ENCODE measurements at regions not wholly inside any gene's neighbourhood (a gene's known extent, or its start where the extent isn't known, plus 50 kb on each side); places are given as distances from the start of the nearest gene placed in this dataset.
A peak's percentile ranks its signal among the peaks of the same experiment; 100 is the strongest.

GRCh38 chr18:8959551-8960135 lies 142.9 kb upstream of the NDUFV2 start:
- no peak for FAIRE-seq
- Histone ChIP-seq H4K20me1 (ENCODE audit: control insufficient read depth, extremely low read depth, insufficient read depth, low read length) (no peaks in the 10 kb centered on the region), H3K9ac (ENCODE audit: control insufficient read depth, extremely low read depth, insufficient read depth, low read length) (no peak overlapping the region), H3K4me1 (ENCODE audit: control insufficient read depth, extremely low read depth, insufficient read depth, low read length) (peaks cover 29% of the 10 kb centered on the region), H3K27ac (ENCODE audit: control insufficient read depth, insufficient read depth, low read length) (no peak overlapping the region), H3K4me2 (ENCODE audit: control insufficient read depth, extremely low read depth, insufficient read depth, low read depth, low read length) (no peak overlapping the region), H3K4me3 (ENCODE audit: control insufficient read depth in 2 of 3, extremely low read depth in 1 of 3, insufficient read depth in 2 of 3, low read depth in 1 of 3, low read length in 3 of 3) (no peak overlapping the region), H3K36me3 (ENCODE audit: control insufficient read depth in 2 of 2, extremely low read depth in 1 of 2, insufficient read depth in 2 of 2, low read length in 2 of 2) (no peaks in the 10 kb centered on the region), H3K27me3 (ENCODE audit: control insufficient read depth, extremely low read depth, insufficient read depth, low read length) (no peaks in the 10 kb centered on the region), H3K9me1 (ENCODE audit: control insufficient read depth, extremely low read depth, insufficient read depth, low read length) (no peaks in the 10 kb centered on the region), H3K9me3 (ENCODE audit: control insufficient read depth, low read depth, low read length) (no peaks in the 10 kb centered on the region), H2AFZ (ENCODE audit: control insufficient read depth, low read length) (no peak overlapping the region), H3K79me2 (ENCODE audit: control insufficient read depth, insufficient read depth, low read length) (no peaks in the 10 kb centered on the region)
- TF ChIP-seq EZH2 (IDR thresholded peaks at IDR 0.05; ENCODE audit: low read length), result no peak
- TF ChIP-seq CTCF (optimal IDR thresholded peaks at IDR 0.05 in 1 of 3, IDR thresholded peaks at IDR 0.05 in 1 of 3, conservative IDR thresholded peaks at IDR 0.05 in 1 of 3; ENCODE audit: extremely low read depth in 1 of 3, insufficient read depth in 2 of 3, low read length in 3 of 3), result no peak
- dilution Hi-C loops (cut with MboI; ENCODE audit: extremely low pct_ligation_motif_present, low sequenced_read_pairs), result no loop called here
- no peak for DNase-seq (ENCODE audit: low read depth, low spot score)

- Histone ChIP-seq H3K9me3 (ENCODE audit: control insufficient read depth, low read depth, low read length) (no peaks in the 10 kb centered on the region), H3K4me1 (ENCODE audit: control insufficient read depth, extremely low read depth, insufficient read depth, low read length) (peaks cover 29% of the 10 kb centered on the region), H3K79me2 (ENCODE audit: control insufficient read depth, insufficient read depth, low read length) (no peaks in the 10 kb centered on the region), H2AFZ (ENCODE audit: control insufficient read depth, low read length) (peak overlapping the region; percentile 78), H3K27ac (ENCODE audit: control insufficient read depth, insufficient read depth, low read length) (peak overlapping the region; percentile 86), H3K9me1 (ENCODE audit: control insufficient read depth, extremely low read depth, insufficient read depth, low read length) (no peaks in the 10 kb centered on the region), H3K4me2 (ENCODE audit: control insufficient read depth, extremely low read depth, insufficient read depth, low read depth, low read length) (peak overlapping the region; percentile 90), H3K36me3 (ENCODE audit: control insufficient read depth in 2 of 2, extremely low read depth in 1 of 2, insufficient read depth in 2 of 2, low read length in 2 of 2) (no peaks in the 10 kb centered on the region), H3K4me3 (ENCODE audit: control insufficient read depth in 2 of 3, extremely low read depth in 1 of 3, insufficient read depth in 2 of 3, low read depth in 1 of 3, low read length in 3 of 3) (peak overlapping the region in 2 of 3 experiments; percentile 29 to 47), H3K27me3 (ENCODE audit: control insufficient read depth, extremely low read depth, insufficient read depth, low read length) (no peaks in the 10 kb centered on the region), H3K9ac (ENCODE audit: control insufficient read depth, extremely low read depth, insufficient read depth, low read length) (peak overlapping the region; percentile 48), H4K20me1 (ENCODE audit: control insufficient read depth, extremely low read depth, insufficient read depth, low read length) (no peaks in the 10 kb centered on the region)
- FAIRE-seq (peak; percentile 84), DNase-seq (ENCODE audit: low read depth, low spot score) (no peak)
- dilution Hi-C loops (cut with MboI; ENCODE audit: extremely low pct_ligation_motif_present, low sequenced_read_pairs), result no loop called here
- no peak for TF ChIP-seq CTCF (optimal IDR thresholded peaks at IDR 0.05 in 1 of 3, IDR thresholded peaks at IDR 0.05 in 1 of 3, conservative IDR thresholded peaks at IDR 0.05 in 1 of 3; ENCODE audit: extremely low read depth in 1 of 3, insufficient read depth in 2 of 3, low read length in 3 of 3)
- TF ChIP-seq EZH2 (IDR thresholded peaks at IDR 0.05; ENCODE audit: low read length), result no peak
These were observed 141.5 kb upstream of the NDUFV2 start for GRCh38 chr18:8960740-8961657.
